Prostate gland (tissue), 2 donors: ENCODE measurements at regions not wholly inside any gene's neighbourhood (a gene's known extent, or its start where the extent isn't known, plus 50 kb on each side); places are given as distances from the start of the nearest gene placed in this dataset.

ENCODE experiments used
- DNase-seq: peaks from one replicate; pipeline ENCODE4 v3.0.0-alpha.2; 2019; ENCODE audit warnings: low spot score
- H3K27ac ChIP-seq, 2 donors: fragments of 200-600 bp; sonication (generic); 2 replicates each; pipeline ENCODE4 v1.5.1; 2017 to 2019
- H3K27me3 ChIP-seq: fragments of 200-600 bp; sonication (generic); replicated peaks from 2 replicates; pipeline ENCODE4 v1.5.1; 2019; ENCODE audit not compliant: insufficient read depth
- H3K36me3 ChIP-seq, 2 donors: fragments of 200-600 bp; sonication (generic); 1 replicate in 1 of 2; 2 replicates in 1 of 2; pipeline versions ENCODE4 v1.5.1 to v1.8.1; 2017 to 2019
- H3K4me1 ChIP-seq: fragments of 200-600 bp; sonication (generic); replicated peaks from 2 replicates; pipeline ENCODE4 v1.5.1; 2019
- H3K4me3 ChIP-seq, 2 donors: fragments of 200-600 bp; sonication (generic); 2 replicates each; pipeline ENCODE4 v1.5.1; 2017 to 2019
- H3K9me3 ChIP-seq: fragments of 200-600 bp; sonication (generic); 2 replicates; pipeline ENCODE4 v1.5.1; 2017
- CTCF ChIP-seq, 4 experiments: fragments of 200-600 bp in 2 of 4; fragments of 450-650 bp in 2 of 4; sonication (generic) in 2 of 4; IDR thresholded peaks; 1 replicate in 3 of 4; 2 replicates in 1 of 4; pipeline ENCODE4 v1.5.1; 2016 to 2019; ENCODE audit warnings: antibody characterized with exemption in 4 of 4, mild to moderate bottlenecking in 2 of 4, moderate library complexity in 2 of 4
- POLR2A ChIP-seq: fragments of 450-650 bp; IDR thresholded peaks from one replicate; pipeline ENCODE4 v1.6.1; 2016; ENCODE audit warnings: antibody characterized with exemption, mild to moderate bottlenecking
- POLR2AphosphoS5 ChIP-seq: sonication (generic); formaldehyde crosslinking; IDR thresholded peaks from one replicate; pipeline ENCODE4 v1.6.1; 2017; ENCODE audit warnings: antibody characterized with exemption
- WGBS: methylation state at CpG from one replicate; pipeline ENCODE4 v1.1.5; 2018; 5-methylcytosine and 5-hydroxymethylcytosine counted together
- intact Hi-C: fragments of 100-400 bp; cut with DNase I; formaldehyde crosslinking; loops from one replicate; pipeline ENCODE4 v1.14.2; 2022

- intact Hi-C loops: loop anchor here (10.0 kb wide), 1 partner anchor 220 kb away; no protein-coding TSS in a partner anchor
- WGBS: 84% methylated on average over 3 of the region's 3 CpGs
These were observed 248.8 kb downstream of the SUDS3 start for GRCh38 chr12:118625050-118625675.

GRCh38 chr12:118633071-118633470 is 256.7 kb downstream of the SUDS3 start:
- no peaks in the 10 kb centered on the region for H3K27me3 ChIP-seq
- TF ChIP-seq POLR2AphosphoS5: no peak
- TF ChIP-seq POLR2A: no peak
- TF ChIP-seq CTCF (IDR thresholded peaks at IDR 0.05): no peak
- no peak overlapping the region for H3K27ac ChIP-seq
- no peak for DNase-seq
- H3K36me3 ChIP-seq: no peaks in the 10 kb centered on the region
- no peaks in the 10 kb centered on the region for H3K4me1 ChIP-seq
- 46% methylated on average over 4 of the region's 4 CpGs for WGBS
- no peaks in the 10 kb centered on the region for H3K9me3 ChIP-seq
- H3K4me3 ChIP-seq: no peak overlapping the region
- intact Hi-C loops: no loop called here

More at GRCh38 chr12:118625050-118625675, 248.8 kb downstream of the SUDS3 start:
- DNase-seq: no peak
- H3K27me3 ChIP-seq: no peaks in the 10 kb centered on the region
- TF ChIP-seq POLR2AphosphoS5 (no peak), POLR2A (no peak)
- H3K27ac ChIP-seq: no peak overlapping the region
- H3K4me1 ChIP-seq: no peaks in the 10 kb centered on the region
- no peak overlapping the region for H3K4me3 ChIP-seq
- no peaks in the 10 kb centered on the region for H3K9me3 ChIP-seq
- no peaks in the 10 kb centered on the region for H3K36me3 ChIP-seq

- TF ChIP-seq CTCF (IDR thresholded peaks at IDR 0.05) (no peak), POLR2AphosphoS5 (no peak), POLR2A (no peak)
- no peak overlapping the region for H3K27ac ChIP-seq
- no peaks in the 10 kb centered on the region for H3K4me1 ChIP-seq
- intact Hi-C loops: no loop called here
- DNase-seq: no peak
- no peak overlapping the region for H3K4me3 ChIP-seq
- H3K36me3 ChIP-seq: no peaks in the 10 kb centered on the region
- WGBS: 86% methylated on average over 3 of the region's 3 CpGs
- no peaks in the 10 kb centered on the region for H3K27me3 ChIP-seq
- H3K9me3 ChIP-seq: no peaks in the 10 kb centered on the region
These were observed 258.9 kb downstream of the SUDS3 start for GRCh38 chr12:118635276-118635675.

DNA sequence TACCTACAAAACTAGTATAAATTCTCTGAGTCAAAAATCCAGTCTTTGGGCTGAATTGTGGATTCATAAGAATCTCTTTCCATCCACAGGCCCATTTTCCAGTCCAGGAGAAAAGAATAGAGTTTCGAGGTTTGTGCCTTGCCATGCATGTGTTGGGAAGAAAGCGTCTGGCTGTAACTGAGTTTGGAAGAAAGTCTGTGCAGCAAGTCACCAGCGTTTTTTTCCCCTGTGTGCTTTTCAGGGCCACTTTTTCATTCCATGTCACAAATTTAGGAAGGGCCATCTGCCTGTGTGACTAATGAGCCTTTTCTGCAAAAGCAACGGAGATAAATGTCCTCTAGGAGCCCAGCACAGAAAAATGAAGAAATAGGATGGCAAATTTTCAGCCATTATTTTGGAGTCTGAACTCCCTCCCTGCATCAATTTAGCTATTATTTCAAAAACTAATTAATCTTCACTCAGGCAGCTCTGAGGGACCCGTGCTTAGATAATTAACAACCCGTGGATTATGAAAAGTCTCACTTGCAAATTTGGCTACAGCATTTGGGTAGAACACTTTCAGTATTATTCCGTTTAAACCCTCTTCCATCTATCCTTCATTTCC is 261.5 kb downstream of the SUDS3 start:
- Histone ChIP-seq H3K36me3 (no peaks in the 10 kb centered on the region), H3K4me1 (no peaks in the 10 kb centered on the region), H3K27ac (no peak overlapping the region), H3K9me3 (no peaks in the 10 kb centered on the region), H3K4me3 (no peak overlapping the region), H3K27me3 (no peaks in the 10 kb centered on the region)
- TF ChIP-seq POLR2AphosphoS5 (no peak), CTCF (IDR thresholded peaks at IDR 0.05) (no peak), POLR2A (no peak)
- 70% methylated on average over 7 of the region's 7 CpGs for WGBS
- intact Hi-C loops: no loop called here
- DNase-seq: no peak

DNA sequence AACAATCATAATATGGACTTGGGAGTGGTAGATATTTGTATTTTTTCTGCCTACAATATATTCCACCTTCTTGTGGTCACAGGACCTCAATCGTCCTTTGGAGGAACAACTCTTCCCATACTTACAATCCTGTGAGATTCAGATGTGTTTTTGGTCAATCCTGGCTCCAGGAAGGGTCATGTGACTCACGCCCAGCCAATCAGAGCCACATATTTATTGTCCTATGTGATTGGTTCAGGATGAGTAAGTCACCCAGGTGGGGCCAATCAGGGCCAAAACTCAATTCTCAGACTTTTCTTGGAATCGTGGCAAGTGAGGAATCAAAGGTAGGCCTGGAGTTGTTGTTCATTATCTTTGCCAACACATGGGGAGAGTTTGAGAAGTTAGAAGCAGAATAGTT is 264.9 kb downstream of the SUDS3 start:
- no peak overlapping the region for H3K4me3 ChIP-seq
- H3K4me1 ChIP-seq: no peaks in the 10 kb centered on the region
- 68% methylated on average over 3 of the region's 3 CpGs for WGBS
- DNase-seq: no peak
- H3K27me3 ChIP-seq: no peaks in the 10 kb centered on the region
- intact Hi-C loops: no loop called here
- H3K9me3 ChIP-seq: no peaks in the 10 kb centered on the region
- TF ChIP-seq CTCF (IDR thresholded peaks at IDR 0.05) (no peak), POLR2A (no peak), POLR2AphosphoS5 (no peak)
- H3K36me3 ChIP-seq: no peaks in the 10 kb centered on the region
- no peak overlapping the region for H3K27ac ChIP-seq
